ENCODE measurements at regions not wholly inside any gene's neighbourhood (a gene's known extent, or its start where the extent isn't known, plus 50 kb on each side); places are given as distances from the start of the nearest gene placed in this dataset.

DNA sequence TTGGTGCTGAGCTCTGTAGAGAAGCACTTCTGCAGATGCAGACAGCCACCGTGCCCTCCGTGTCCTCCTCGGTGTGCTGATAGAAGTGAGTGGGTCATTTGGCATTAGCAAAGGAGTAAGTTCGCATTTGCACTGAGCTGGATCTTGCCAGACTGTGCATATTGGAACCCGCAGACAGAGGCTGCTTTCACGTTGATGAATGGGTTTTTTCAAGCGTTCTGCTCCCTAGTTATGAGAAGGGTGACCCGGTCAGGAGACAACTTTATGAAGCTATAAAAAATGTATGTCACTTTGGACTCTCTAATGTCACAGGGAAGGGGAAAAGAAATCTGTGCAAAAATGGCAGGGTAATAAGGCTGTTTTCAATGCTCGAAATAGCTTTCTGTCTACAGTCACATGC is 739.4 kb downstream of the MCTP2 start:
- Mint-ChIP-seq H3K36me3 (no peaks in the 10 kb centered on the region), H3K4me1 (no peaks in the 10 kb centered on the region), H3K9me3 (peaks cover 0 to 8% (median 0%) of the 10 kb centered on the region in 9 donors), H3K27ac (no peak overlapping the region), H3K27me3 (peaks cover 0 to 4% (median 0%) of the 10 kb centered on the region in 5 donors), H3K4me3 (no peak overlapping the region)
- DNase-seq, result no peak
- POLR2A ChIA-PET, result no interaction called here
- no peak for ATAC-seq

DNA sequence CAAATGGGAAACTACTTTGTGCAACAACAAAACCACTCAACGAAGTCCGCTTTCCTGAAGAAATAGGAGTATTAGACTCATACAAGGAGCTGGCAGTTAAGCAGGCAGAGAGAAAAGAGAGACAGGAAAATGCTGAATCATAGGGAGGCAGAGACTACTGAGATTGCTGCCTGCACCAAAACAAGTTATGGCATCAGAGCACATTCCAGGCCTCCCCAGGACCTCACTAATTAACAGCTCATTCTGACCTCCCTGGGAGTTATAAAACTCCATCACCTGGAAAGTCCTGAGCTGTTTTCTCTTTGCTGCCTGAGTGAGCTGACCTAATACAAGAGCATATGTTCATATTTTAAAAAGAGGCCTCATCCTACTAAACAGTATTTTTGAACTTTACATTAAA is 741.0 kb downstream of the MCTP2 start:
- Mint-ChIP-seq H3K9me3 (peaks cover 0 to 4% (median 0%) of the 10 kb centered on the region in 9 donors), H3K4me3 (no peak overlapping the region), H3K27ac (no peak overlapping the region), H3K27me3 (peaks cover 0 to 6% (median 0%) of the 10 kb centered on the region in 5 donors), H3K4me1 (no peaks in the 10 kb centered on the region), H3K36me3 (no peaks in the 10 kb centered on the region)
- no peak for ATAC-seq
- POLR2A ChIA-PET, result no interaction called here
- no peak for DNase-seq

DNA sequence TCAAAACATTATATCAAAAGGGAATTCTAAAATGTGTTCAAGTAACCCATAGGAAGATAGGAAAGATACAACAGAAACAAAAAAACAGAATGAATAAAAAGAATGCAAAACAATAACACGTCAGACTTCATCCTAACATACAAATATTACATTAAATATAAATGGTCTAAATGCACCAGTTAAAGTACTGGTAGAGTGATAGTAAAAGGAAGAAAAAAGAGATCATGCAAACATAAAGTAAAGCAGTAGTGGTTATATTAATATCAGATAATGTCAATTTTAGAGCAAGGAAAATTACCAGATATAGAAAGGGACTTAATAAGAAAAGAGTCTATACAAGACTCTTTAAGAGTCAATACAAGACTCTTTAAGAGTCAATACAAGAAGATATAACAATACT is 755.7 kb downstream of the MCTP2 start:
- DNase-seq (no peak), ATAC-seq (no peak)
- peaks cover 3 to 30% (median 19%) of the 10 kb centered on the region in 9 donors for H3K9me3 Mint-ChIP-seq
- peaks cover 0 to 5% (median 1%) of the 10 kb centered on the region in 5 donors for H3K27me3 Mint-ChIP-seq
- H3K36me3 Mint-ChIP-seq, result peaks cover 0 to 6% (median 0%) of the 10 kb centered on the region in 3 donors
- H3K4me3 Mint-ChIP-seq, result no peak overlapping the region
- H3K4me1 Mint-ChIP-seq, result no peaks in the 10 kb centered on the region
- POLR2A ChIA-PET, result no interaction called here
- no peak overlapping the region for H3K27ac Mint-ChIP-seq

DNA sequence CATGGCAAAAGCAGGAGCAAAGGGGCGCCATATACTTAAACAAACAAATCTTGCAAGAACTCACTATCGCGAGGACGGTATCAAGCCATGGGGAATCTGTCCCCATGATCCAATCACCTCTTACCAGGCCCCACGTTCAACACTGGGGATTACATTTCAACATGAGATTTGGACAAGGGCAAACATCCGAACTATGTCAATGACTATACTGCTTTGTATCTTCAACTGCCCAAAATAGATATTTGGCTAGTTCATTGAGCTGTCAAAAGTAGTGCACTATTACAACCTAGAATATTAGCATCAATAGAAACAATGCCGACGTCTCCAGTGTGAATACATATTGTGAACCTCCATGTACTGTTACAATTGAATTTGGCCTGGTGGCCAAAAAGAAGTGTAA is 760.4 kb downstream of the MCTP2 start:
- POLR2A ChIA-PET, result no interaction called here
- H3K27me3 Mint-ChIP-seq, result peaks cover 0 to 9% (median 0%) of the 10 kb centered on the region in 5 donors
- no peak overlapping the region for H3K27ac Mint-ChIP-seq
- no peaks in the 10 kb centered on the region for H3K36me3 Mint-ChIP-seq
- no peaks in the 10 kb centered on the region for H3K4me1 Mint-ChIP-seq
- ATAC-seq (no peak), DNase-seq (no peak)
- no peak overlapping the region for H3K4me3 Mint-ChIP-seq
- H3K9me3 Mint-ChIP-seq, result peaks cover 0 to 22% (median 8%) of the 10 kb centered on the region in 9 donors

DNA sequence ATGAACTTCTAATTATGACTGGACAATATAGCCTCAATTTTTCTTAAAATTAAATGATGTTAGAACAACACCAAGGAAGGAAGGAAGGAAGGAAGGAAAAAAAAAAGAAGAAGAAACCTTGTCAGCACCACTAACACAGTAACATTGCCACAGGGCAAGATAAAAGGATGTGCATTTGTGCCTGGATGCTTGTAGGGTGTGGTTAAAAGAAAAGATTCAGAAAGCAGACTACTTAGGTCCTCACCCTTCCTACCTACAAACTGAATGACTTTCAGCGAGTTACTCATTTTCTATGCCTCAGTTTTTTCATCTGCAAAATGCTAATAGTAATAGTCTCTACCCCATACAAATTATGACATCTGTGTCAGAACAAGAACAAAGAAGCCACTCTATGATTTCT is 778.3 kb downstream of the MCTP2 start:
- Mint-ChIP-seq H3K27me3 (peaks cover 1 to 25% (median 3%) of the 10 kb centered on the region in 5 donors), H3K27ac (no peak overlapping the region), H3K4me1 (no peaks in the 10 kb centered on the region), H3K9me3 (peaks cover 0 to 22% (median 0%) of the 10 kb centered on the region in 9 donors), H3K4me3 (no peak overlapping the region), H3K36me3 (no peaks in the 10 kb centered on the region)
- POLR2A ChIA-PET, result interaction anchor here (0.5 kb wide), 1 partner anchor 10 kb away, joined by 3 read pairs; no protein-coding TSS in a partner anchor
- DNase-seq (no peak), ATAC-seq (no peak)

DNA sequence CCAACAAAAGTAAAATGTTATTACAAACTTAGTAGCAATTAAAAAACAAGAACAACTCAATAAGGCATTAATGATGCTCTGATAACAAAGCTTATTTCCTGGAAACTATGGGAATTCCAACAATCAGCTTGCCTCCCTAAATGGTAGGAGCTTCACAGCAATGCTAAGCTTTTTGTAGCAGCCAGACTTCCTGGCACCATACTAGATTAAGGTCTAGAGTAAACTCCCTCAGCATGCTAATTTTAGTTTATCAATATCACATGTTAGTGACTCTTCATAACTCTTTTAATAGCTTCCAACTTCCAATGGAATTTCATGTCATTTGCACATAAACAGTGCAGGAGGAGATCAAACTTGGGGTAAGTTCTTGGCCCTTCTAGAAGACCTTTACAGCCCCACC is 782.0 kb downstream of the MCTP2 start:
- H3K27me3 Mint-ChIP-seq, result peaks cover 1 to 30% (median 4%) of the 10 kb centered on the region in 5 donors
- peaks cover 0 to 22% (median 0%) of the 10 kb centered on the region in 9 donors for H3K9me3 Mint-ChIP-seq
- ATAC-seq (no peak), DNase-seq (no peak)
- no peaks in the 10 kb centered on the region for H3K4me1 Mint-ChIP-seq
- no peak overlapping the region for H3K4me3 Mint-ChIP-seq
- no peak overlapping the region for H3K27ac Mint-ChIP-seq
- POLR2A ChIA-PET, result no interaction called here
- H3K36me3 Mint-ChIP-seq, result no peaks in the 10 kb centered on the region

DNA sequence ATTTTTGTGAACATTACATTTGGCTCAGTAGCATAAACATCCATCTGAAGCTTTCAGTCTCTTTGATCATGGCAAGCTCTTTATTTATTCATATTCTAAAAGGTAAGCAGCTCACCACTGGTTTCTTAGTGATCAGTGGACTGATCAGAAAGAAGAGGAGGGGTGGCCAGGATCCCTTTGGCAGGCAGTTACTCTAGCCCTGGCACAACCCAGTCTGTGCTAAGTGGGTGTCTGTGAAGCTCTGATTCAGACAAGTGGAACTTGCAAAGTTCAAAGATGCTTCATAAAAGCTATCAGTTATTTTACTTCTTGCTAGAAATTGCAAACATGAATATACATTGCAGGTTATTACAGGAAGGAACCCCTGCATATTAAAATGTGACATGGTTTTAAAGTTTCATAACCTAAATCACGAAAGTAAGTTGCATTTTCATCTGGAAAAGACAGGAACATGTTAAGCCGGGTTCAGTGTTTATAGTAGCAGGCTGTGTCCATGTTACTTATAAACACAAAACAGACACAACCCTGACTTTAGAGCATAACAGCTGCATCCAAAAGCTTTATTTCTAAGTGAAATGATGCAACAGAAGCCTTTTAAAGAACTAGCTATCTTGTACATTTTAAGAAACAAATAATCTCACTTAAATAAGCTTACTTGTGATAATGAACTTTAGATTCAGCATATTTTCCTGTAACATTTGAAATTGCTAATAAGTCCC is 785.3 kb downstream of the MCTP2 start:
- H3K27me3 Mint-ChIP-seq, result peaks cover 0 to 12% (median 2%) of the 10 kb centered on the region in 5 donors
- H3K36me3 Mint-ChIP-seq, result no peaks in the 10 kb centered on the region
- POLR2A ChIA-PET, result no interaction called here
- no peak overlapping the region for H3K27ac Mint-ChIP-seq
- ATAC-seq, result no peak
- peaks cover 0 to 12% (median 0%) of the 10 kb centered on the region in 9 donors for H3K9me3 Mint-ChIP-seq
- H3K4me1 Mint-ChIP-seq, result no peaks in the 10 kb centered on the region
- no peak overlapping the region for H3K4me3 Mint-ChIP-seq
- DNase-seq, result no peak

DNA sequence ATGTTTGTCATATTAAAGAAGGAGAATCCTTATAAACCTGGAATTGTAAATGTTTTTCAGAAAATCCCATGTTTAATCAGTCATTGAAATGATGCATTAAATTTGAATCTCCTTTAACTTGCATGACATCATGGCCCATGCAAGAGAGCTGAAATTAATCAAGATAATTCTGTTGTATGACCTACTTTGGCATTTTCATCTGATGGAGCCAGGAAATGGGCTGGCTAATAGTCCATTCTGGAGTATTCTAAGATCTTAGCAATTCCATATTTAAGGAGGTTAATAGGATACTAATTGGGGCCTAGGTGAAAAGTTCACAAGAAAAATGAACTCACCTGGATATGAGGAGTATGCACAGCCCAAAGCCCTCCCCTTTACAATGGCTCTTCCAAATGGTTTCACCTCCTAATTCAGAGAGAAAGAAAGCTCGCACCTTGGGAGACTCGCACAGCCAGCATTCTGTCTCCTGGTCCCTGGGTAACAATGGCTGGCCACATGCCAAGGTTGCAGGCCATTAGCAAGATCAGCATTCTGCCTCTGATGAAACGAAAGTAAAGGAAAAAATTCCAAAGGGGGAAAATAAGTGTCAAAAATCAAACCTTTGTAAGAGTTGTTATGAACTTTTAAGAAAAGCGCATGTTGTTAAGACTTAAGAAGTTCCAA is 786.4 kb downstream of the MCTP2 start:
- Mint-ChIP-seq H3K4me3 (no peak overlapping the region), H3K9me3 (peaks cover 0 to 12% (median 0%) of the 10 kb centered on the region in 9 donors), H3K36me3 (peaks cover 0 to 4% (median 0%) of the 10 kb centered on the region in 3 donors), H3K4me1 (no peaks in the 10 kb centered on the region), H3K27ac (no peak overlapping the region), H3K27me3 (peaks cover 0 to 12% (median 2%) of the 10 kb centered on the region in 5 donors)
- ATAC-seq, result no peak
- no peak for DNase-seq
- POLR2A ChIA-PET, result no interaction called here

DNA sequence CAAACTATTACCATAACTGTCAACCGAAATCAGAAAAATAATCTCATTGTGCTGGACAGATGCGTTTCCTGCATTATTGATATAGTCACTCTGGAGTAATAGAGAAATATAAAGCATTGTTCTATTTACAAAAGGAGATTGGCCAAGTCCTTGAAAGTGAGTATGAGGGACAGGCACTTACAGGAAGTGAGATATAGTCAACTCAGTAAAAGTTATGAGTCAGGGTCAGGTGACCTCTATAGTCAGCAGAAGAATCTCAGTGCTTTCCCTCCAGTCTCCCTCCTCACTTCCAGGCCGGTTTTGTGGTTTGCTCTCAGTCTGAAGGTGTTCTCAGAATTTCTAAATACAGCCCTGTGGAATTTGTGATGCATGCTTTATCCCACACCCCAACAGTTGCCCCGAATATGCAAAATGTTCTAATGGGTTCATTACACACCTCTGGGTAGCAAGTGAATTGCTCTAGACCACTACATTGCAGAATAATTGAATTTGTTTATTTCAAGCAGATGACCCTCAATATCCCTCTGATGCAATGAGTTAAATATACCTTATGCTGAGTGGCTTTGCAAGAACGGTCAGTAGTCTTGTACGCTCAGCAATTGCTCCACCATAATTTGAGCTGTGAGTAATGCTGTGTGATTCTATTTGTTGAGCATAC is 787.7 kb downstream of the MCTP2 start:
- ATAC-seq, result no peak

DNA sequence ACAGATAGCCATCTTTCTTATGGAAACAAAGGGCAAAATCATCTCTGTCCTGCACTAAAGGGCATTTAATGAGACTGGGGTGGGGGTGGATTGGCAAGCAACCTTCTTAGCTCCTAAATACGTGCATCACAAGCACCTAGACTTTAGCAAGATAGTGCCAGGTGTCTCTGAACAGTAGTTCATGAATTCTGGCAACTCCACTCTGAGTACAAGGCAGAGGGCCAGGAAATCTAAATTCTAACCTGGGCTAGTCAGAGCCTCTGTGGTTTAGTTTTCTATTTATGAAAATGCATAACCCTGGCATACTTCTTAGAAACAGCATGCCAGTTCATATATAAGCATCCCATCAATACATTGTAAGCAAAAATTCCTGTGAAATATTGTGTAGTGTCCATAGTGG is 788.5 kb downstream of the MCTP2 start:
- no peak for ATAC-seq
- Mint-ChIP-seq H3K4me1 (no peaks in the 10 kb centered on the region), H3K36me3 (peaks cover 0 to 4% (median 0%) of the 10 kb centered on the region in 3 donors), H3K9me3 (peaks cover 0 to 12% (median 0%) of the 10 kb centered on the region in 9 donors), H3K27ac (no peak overlapping the region), H3K27me3 (peaks cover 0 to 2% (median under 1%) of the 10 kb centered on the region in 5 donors), H3K4me3 (no peak overlapping the region)
- no peak for DNase-seq
- POLR2A ChIA-PET, result no interaction called here

More for the DNA sequence above, 787.7 kb downstream of the MCTP2 start:
- H3K9me3 Mint-ChIP-seq, result peaks cover 0 to 12% (median 0%) of the 10 kb centered on the region in 9 donors
- H3K27ac Mint-ChIP-seq, result no peak overlapping the region
- POLR2A ChIA-PET, result no interaction called here
- H3K4me1 Mint-ChIP-seq, result no peaks in the 10 kb centered on the region
- DNase-seq, result no peak
- peaks cover 0 to 11% (median 2%) of the 10 kb centered on the region in 5 donors for H3K27me3 Mint-ChIP-seq
- H3K36me3 Mint-ChIP-seq, result peaks cover 0 to 4% (median 0%) of the 10 kb centered on the region in 3 donors
- H3K4me3 Mint-ChIP-seq, result no peak overlapping the region

DNA sequence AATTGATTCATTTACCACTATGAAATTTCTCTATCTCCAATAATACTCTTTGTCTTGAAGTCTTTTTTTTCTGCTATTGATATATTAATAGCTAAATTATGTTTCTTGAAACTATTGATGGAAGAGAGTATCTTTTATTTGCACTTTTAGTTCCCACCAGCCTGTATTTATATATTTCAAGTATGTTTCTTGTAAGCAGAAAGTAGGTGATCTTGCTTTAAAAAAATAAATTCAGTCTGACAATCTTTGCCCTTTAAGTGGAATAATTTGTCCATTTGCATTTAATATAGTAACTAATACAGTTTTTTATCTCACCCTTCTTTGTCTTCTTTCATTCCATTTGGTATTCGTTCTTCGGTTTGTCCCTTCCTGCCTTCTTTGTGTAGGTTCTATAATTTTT is 790.5 kb downstream of the MCTP2 start:
- POLR2A ChIA-PET, result no interaction called here
- Mint-ChIP-seq H3K36me3 (peaks cover 0 to 4% (median 0%) of the 10 kb centered on the region in 3 donors), H3K9me3 (peaks cover 0 to 12% (median 0%) of the 10 kb centered on the region in 9 donors), H3K4me3 (no peak overlapping the region), H3K27ac (no peak overlapping the region), H3K4me1 (no peaks in the 10 kb centered on the region), H3K27me3 (peaks cover 0 to 5% (median 0%) of the 10 kb centered on the region in 5 donors)
- ATAC-seq, result no peak
- DNase-seq, result no peak

DNA sequence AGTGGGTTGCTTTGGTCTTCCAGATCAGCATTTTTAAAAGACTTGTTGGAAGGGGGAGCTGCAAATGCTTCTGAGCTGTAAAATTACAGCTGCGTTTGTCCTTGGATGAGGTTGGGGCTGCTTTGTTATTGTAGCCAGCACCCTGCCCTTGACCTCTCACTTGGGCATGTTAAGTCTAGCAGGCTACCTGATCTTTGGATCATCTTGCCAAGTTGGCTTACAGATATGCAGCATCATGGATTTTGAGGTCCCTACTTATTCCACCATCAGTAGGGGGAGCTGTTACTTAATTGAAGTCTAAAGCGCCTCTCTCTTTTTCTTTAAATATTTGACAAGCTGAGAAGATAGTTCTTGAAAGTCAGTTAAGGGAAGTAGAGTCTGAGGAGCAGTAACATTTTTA is 793.0 kb downstream of the MCTP2 start:
- no peak for ATAC-seq
- Mint-ChIP-seq H3K9me3 (peaks cover 0 to 12% (median 0%) of the 10 kb centered on the region in 9 donors), H3K36me3 (peaks cover 0 to 4% (median 0%) of the 10 kb centered on the region in 3 donors), H3K27me3 (peaks cover 0 to 5% (median 1%) of the 10 kb centered on the region in 5 donors), H3K27ac (no peak overlapping the region), H3K4me3 (no peak overlapping the region), H3K4me1 (no peaks in the 10 kb centered on the region)
- POLR2A ChIA-PET, result no interaction called here
- no peak for DNase-seq
